A673 (cell line): ENCODE measurements at regions not wholly inside any gene's neighbourhood (a gene's known extent, or its start where the extent isn't known, plus 50 kb on each side); places are given as distances from the start of the nearest gene placed in this dataset.

ENCODE experiments used
- BruUV-seq: library from RNA; stranded (reverse); fragments of 400-500 nt; replicated peaks from 2 replicates; lab custom pipeline; 2021; lab: Mats Ljungman, UMichigan
- CTCF ChIA-PET: fragments of 300-600 bp; sonication (Branson Sonifier 250); formaldehyde crosslinking; loops from one replicate; lab custom pipeline; 2022; ENCODE audit warnings: antibody characterized with exemption; lab: Charles Lee
- POLR2A ChIA-PET: fragments of 300-600 bp; sonication (Branson Sonifier 250); formaldehyde crosslinking; loops from one replicate; lab custom pipeline; 2022; ENCODE audit warnings: antibody characterized with exemption; ENCODE audit not compliant: low non-redundant PET; lab: Charles Lee
- DNase-seq: peaks from one replicate; pipeline ENCODE4 v3.0.0-alpha.2; 2015; ENCODE audit warnings: low spot score
- H3K27ac ChIP-seq: fragments of 200-600 bp; sonication (generic); 2 replicates; pipeline ENCODE4 v1.5.1; 2016; ENCODE audit warnings: mixed run types, low read depth, mild to moderate bottlenecking, mixed read lengths, antibody characterized with exemption, low read length; ENCODE audit not compliant: poor library complexity, severe bottlenecking
- H3K27me3 ChIP-seq: fragments of 200-600 bp; sonication (generic); replicated peaks from 2 replicates; pipeline ENCODE4 v1.6.1; 2017; ENCODE audit warnings: mixed run types, low read depth, mild to moderate bottlenecking, mixed read lengths, antibody characterized with exemption, low read length; ENCODE audit not compliant: insufficient read depth, poor library complexity
- H3K36me3 ChIP-seq: fragments of 200-600 bp; sonication (generic); 2 replicates; pipeline ENCODE4 v1.6.1; 2016; ENCODE audit warnings: mixed run types, mild to moderate bottlenecking, mixed read lengths, antibody characterized with exemption, low read length; ENCODE audit not compliant: insufficient read depth, poor library complexity, severe bottlenecking
- H3K4me1 ChIP-seq: fragments of 200-600 bp; sonication (generic); 2 replicates; pipeline ENCODE4 v1.6.1; 2017; ENCODE audit warnings: mixed run types, mild to moderate bottlenecking, mixed read lengths, antibody characterized with exemption, low read length; ENCODE audit not compliant: insufficient read depth, poor library complexity, severe bottlenecking
- H3K4me3 ChIP-seq: fragments of 200-600 bp; sonication (generic); 2 replicates; pipeline ENCODE4 v1.5.1; 2016; ENCODE audit warnings: low read depth, mixed run types, mild to moderate bottlenecking, mixed read lengths, low read length; ENCODE audit not compliant: poor library complexity, severe bottlenecking
- H3K9me3 ChIP-seq: fragments of 200-600 bp; sonication (generic); 2 replicates; pipeline ENCODE4 v1.6.1; 2016; ENCODE audit warnings: mixed run types, low read depth, mild to moderate bottlenecking, mixed read lengths, antibody characterized with exemption, low read length; ENCODE audit not compliant: poor library complexity, severe bottlenecking
- EZH2 ChIP-seq: fragments of 200-600 bp; sonication (generic); IDR thresholded peaks from 2 replicates; pipeline ENCODE4 v1.6.1; 2017; ENCODE audit warnings: borderline replicate concordance, low read depth, mild to moderate bottlenecking, mixed read lengths, antibody characterized with exemption, low read length; ENCODE audit not compliant: poor library complexity, severe bottlenecking
- intact Hi-C: fragments of 100-400 bp; cut with micrococcal nuclease; formaldehyde crosslinking; loops from one replicate; pipeline ENCODE4 v1.10.0; 2022; ENCODE audit not compliant: unreplicated experiment
- TF ChIP-seq, protein P1 (sequence below): fragments of 300-800, 200-600 bp; sonication (generic); conservative IDR thresholded peaks from 2 replicates; pipeline ENCODE4 v1.5.1; 2017; ENCODE audit warnings: low read depth, mild to moderate bottlenecking, antibody characterized with exemption, low read length, moderate library complexity, mixed read lengths

- ChIA-PET CTCF (no interaction called here), POLR2A (no interaction called here)
- intact Hi-C loops = no loop called here
- Histone ChIP-seq H3K36me3 (no peaks in the 10 kb centered on the region), H3K4me3 (no peak overlapping the region), H3K27ac (no peak overlapping the region), H3K27me3 (peaks cover 71% of the 10 kb centered on the region), H3K9me3 (no peaks in the 10 kb centered on the region), H3K4me1 (no peaks in the 10 kb centered on the region)
- no TSS peak for BruUV-seq
- no peak for DNase-seq
- TF ChIP-seq, protein P1, sequence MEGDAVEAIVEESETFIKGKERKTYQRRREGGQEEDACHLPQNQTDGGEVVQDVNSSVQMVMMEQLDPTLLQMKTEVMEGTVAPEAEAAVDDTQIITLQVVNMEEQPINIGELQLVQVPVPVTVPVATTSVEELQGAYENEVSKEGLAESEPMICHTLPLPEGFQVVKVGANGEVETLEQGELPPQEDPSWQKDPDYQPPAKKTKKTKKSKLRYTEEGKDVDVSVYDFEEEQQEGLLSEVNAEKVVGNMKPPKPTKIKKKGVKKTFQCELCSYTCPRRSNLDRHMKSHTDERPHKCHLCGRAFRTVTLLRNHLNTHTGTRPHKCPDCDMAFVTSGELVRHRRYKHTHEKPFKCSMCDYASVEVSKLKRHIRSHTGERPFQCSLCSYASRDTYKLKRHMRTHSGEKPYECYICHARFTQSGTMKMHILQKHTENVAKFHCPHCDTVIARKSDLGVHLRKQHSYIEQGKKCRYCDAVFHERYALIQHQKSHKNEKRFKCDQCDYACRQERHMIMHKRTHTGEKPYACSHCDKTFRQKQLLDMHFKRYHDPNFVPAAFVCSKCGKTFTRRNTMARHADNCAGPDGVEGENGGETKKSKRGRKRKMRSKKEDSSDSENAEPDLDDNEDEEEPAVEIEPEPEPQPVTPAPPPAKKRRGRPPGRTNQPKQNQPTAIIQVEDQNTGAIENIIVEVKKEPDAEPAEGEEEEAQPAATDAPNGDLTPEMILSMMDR = no peak
- TF ChIP-seq EZH2 = no peak
Observed at GRCh38 chr22:22372086-22372485, 127.5 kb downstream of the VPREB1 start.

GRCh38 chr22:22374163-22374562 lies 129.6 kb downstream of the VPREB1 start:
- intact Hi-C loops = no loop called here
- ChIA-PET POLR2A (no interaction called here), CTCF (no interaction called here)
- Histone ChIP-seq H3K27ac (no peak overlapping the region), H3K27me3 (peaks cover 52% of the 10 kb centered on the region), H3K4me3 (no peak overlapping the region), H3K36me3 (no peaks in the 10 kb centered on the region), H3K4me1 (no peaks in the 10 kb centered on the region), H3K9me3 (no peaks in the 10 kb centered on the region)
- BruUV-seq = no TSS peak
- TF ChIP-seq EZH2 = no peak
- TF ChIP-seq, protein P1 = no peak
- no peak for DNase-seq

DNA sequence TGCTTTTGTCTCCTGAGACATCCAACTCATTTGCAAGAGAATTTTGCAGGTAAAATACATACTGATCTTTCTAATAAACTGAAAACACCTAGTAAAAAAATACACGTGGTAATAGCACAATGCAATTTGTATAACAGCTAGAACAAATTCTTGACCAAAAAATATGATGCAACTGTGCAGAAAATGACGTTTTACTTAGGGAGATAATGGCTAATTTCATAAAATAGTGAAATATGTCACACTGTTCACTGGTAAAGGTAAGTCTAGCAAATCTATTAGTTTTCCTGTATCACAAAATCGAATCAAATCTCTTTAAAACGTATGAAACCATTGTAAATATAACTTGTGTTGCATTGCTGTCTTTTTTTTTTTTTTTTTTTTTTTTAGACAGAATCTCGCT lies 130.0 kb downstream of the VPREB1 start:
- CTCF ChIA-PET = no interaction called here
- H3K27me3 ChIP-seq = peaks cover 54% of the 10 kb centered on the region
- POLR2A ChIA-PET = no interaction called here
- H3K36me3 ChIP-seq = no peaks in the 10 kb centered on the region
- no peak for DNase-seq
- H3K27ac ChIP-seq = no peak overlapping the region
- no peak overlapping the region for H3K4me3 ChIP-seq
- intact Hi-C loops = no loop called here
- no peaks in the 10 kb centered on the region for H3K4me1 ChIP-seq
- H3K9me3 ChIP-seq = no peaks in the 10 kb centered on the region
- no TSS peak for BruUV-seq
- TF ChIP-seq EZH2 = no peak
- TF ChIP-seq, protein P1 = no peak
